H1 (cell line): ENCODE measurements at regions not wholly inside any gene's neighbourhood (a gene's known extent, or its start where the extent isn't known, plus 50 kb on each side); places are given as distances from the start of the nearest gene placed in this dataset.

Source experiments
- JUN ChIP-seq: IDR thresholded peaks from 2 replicates; pipeline ENCODE4 v1.6.1; 2011; ENCODE audit warnings: low read depth, mild to moderate bottlenecking, improper control_type of control experiment, low read length
- JUND ChIP-seq: IDR thresholded peaks from 2 replicates; pipeline ENCODE4 v1.6.1; 2011; ENCODE audit warnings: mild to moderate bottlenecking, improper control_type of control experiment, low read length
- KDM1A ChIP-seq: fragments of 200-600, 300-600 bp; sonication (generic); IDR thresholded peaks from 2 replicates; pipeline ENCODE4 v1.7.1; 2016; ENCODE audit warnings: mild to moderate bottlenecking, low read length, borderline replicate concordance
- NANOG ChIP-seq: IDR thresholded peaks from 2 replicates; pipeline ENCODE4 v1.6.1; 2011; ENCODE audit warnings: low read length, low read depth, mild to moderate bottlenecking, inconsistent platforms; ENCODE audit not compliant: insufficient read depth, poor library complexity, severe bottlenecking
- POLR2AphosphoS5 ChIP-seq: IDR thresholded peaks from 2 replicates; pipeline ENCODE4 v1.6.1; 2011; ENCODE audit warnings: low read depth, low read length
- RAD21 ChIP-seq, 2 experiments: IDR thresholded peaks in 1 of 2; conservative IDR thresholded peaks in 1 of 2; 2 replicates each; pipeline ENCODE4 v1.6.1; 2011; ENCODE audit warnings: low read depth in 2 of 2, low read length in 2 of 2, improper control_type of control experiment in 1 of 2, inconsistent platforms in 1 of 2, mild to moderate bottlenecking in 1 of 2, moderate library complexity in 1 of 2

DNA sequence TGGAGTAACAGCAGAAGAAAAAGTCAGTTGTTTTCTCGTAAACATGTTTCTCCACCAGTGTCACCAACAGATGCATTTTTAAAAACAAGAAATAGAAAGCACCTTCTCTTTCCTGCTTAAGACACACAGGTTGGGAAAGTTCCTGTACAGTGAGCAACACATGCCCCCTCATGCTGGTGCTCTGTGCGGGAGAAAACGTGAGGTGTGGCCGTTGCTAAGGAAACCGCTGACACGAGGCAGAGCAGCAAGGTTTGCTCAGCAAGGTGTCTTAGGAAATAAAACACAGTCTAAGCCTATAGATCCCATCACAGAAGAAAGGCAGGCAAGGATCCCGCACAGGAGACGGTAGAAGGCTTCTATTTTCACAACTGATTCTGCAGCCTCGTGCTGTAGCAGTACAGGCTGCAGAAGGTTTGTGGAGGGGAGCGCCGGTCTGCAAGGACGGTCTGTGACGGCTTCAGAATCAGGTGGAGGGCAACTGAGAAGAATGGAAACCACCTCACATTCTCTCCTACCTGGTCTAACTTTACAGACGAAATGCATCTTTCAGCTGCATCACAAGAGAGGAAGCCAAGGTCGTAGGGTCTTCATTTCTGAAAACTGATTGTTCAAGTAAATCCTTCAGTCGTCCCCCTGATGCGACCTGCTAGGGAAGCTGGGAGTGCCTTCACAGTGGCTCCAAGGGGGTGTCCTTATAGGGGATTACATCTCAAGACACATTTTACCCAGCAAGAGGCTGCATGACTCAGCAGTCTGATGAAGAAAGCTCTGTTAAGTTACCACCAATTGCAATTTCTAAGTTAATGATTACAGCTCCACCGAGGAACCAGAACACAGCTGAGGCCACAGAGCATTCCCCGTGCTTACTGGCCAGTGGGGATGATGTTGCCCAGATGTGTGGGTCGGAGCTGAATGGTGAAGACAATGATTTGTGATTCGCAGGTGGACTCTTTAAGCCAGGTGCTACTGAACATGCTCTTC is 150.7 kb upstream of the KLF14 start (continued):
- TF ChIP-seq RAD21 (IDR thresholded peaks at IDR 0.05 in 1 of 2, conservative IDR thresholded peaks at IDR 0.05 in 1 of 2; ENCODE audit: low read depth in 2 of 2, low read length in 2 of 2) = no peak
- no peak for TF ChIP-seq JUND
- TF ChIP-seq KDM1A = no peak
- TF ChIP-seq JUN = no peak
- TF ChIP-seq POLR2AphosphoS5 = no peak
- TF ChIP-seq NANOG = no peak
